ENCODE measurements at regions not wholly inside any gene's neighbourhood (a gene's known extent, or its start where the extent isn't known, plus 50 kb on each side); places are given as distances from the start of the nearest gene placed in this dataset.

GRCh38 chr4:180081072-180081471 is 2162.1 kb upstream of the TENM3 start:
- Histone ChIP-seq H3K23ac (ENCODE audit: low read length) (no peak overlapping the region), H3K36me3 (ENCODE audit: control insufficient read depth, insufficient read depth, low read length) (no peaks in the 10 kb centered on the region), H2AK5ac (ENCODE audit: low read length) (no peak overlapping the region), H3K56ac (ENCODE audit: low read length) (no peak overlapping the region), H3K18ac (ENCODE audit: low read length) (no peak overlapping the region), H4K5ac (ENCODE audit: low read length) (no peak overlapping the region), H3K4me1 (ENCODE audit: control insufficient read depth, low read depth, low read length) (peaks cover 2% of the 10 kb centered on the region), H3K79me1 (ENCODE audit: low read length) (no peaks in the 10 kb centered on the region), H2BK120ac (ENCODE audit: low read depth, low read length) (no peak overlapping the region), H3K27me3 (ENCODE audit: insufficient read depth, low read length, poor library complexity) (no peaks in the 10 kb centered on the region), H3K4me2 (ENCODE audit: low read length) (no peak overlapping the region), H2BK5ac (ENCODE audit: low read length) (no peak overlapping the region), H3K9ac (ENCODE audit: low read length) (no peak overlapping the region), H2BK15ac (replicated peaks; ENCODE audit: low read depth) (no peak overlapping the region), H3K27ac (ENCODE audit: low read depth, low read length) (no peak overlapping the region), H3K4me3 (ENCODE audit: low read length) (no peak overlapping the region), H4K8ac (ENCODE audit: low read depth, low read length) (no peak overlapping the region), H3K4ac (ENCODE audit: low read depth, low read length) (no peak overlapping the region), H3K79me2 (ENCODE audit: control insufficient read depth, insufficient read depth, low read length) (no peaks in the 10 kb centered on the region)
- DNase-seq, result peak; percentile 52
- 100% methylated on average over 1 of the region's 2 CpGs for WGBS (ENCODE audit: extremely low coverage, insufficient coverage, low lambda C conversion rate)

GRCh38 chr4:180084561-180084960 is 2158.6 kb upstream of the TENM3 start:
- H3K27ac ChIP-seq (ENCODE audit: low read depth, low read length), result no peak overlapping the region
- H3K36me3 ChIP-seq (ENCODE audit: control insufficient read depth, insufficient read depth, low read length), result no peaks in the 10 kb centered on the region
- H3K79me1 ChIP-seq (ENCODE audit: low read length), result no peaks in the 10 kb centered on the region
- H3K4me1 ChIP-seq (ENCODE audit: control insufficient read depth, low read depth, low read length), result no peaks in the 10 kb centered on the region
- H4K5ac ChIP-seq (ENCODE audit: low read length), result no peak overlapping the region
- WGBS (ENCODE audit: extremely low coverage, insufficient coverage, low lambda C conversion rate), result 100% methylated on average over 1 of the region's 4 CpGs
- H4K8ac ChIP-seq (ENCODE audit: low read depth, low read length), result no peak overlapping the region
- H3K18ac ChIP-seq (ENCODE audit: low read length), result no peak overlapping the region
- no peak overlapping the region for H2BK5ac ChIP-seq (ENCODE audit: low read length)
- no peaks in the 10 kb centered on the region for H3K79me2 ChIP-seq (ENCODE audit: control insufficient read depth, insufficient read depth, low read length)
- H3K4ac ChIP-seq (ENCODE audit: low read depth, low read length), result no peak overlapping the region
- no peak overlapping the region for H2AK5ac ChIP-seq (ENCODE audit: low read length)
- no peak overlapping the region for H3K9ac ChIP-seq (ENCODE audit: low read length)
- H3K27me3 ChIP-seq (ENCODE audit: insufficient read depth, low read length, poor library complexity), result no peaks in the 10 kb centered on the region
- no peak overlapping the region for H2BK120ac ChIP-seq (ENCODE audit: low read depth, low read length)
- no peak overlapping the region for H3K4me2 ChIP-seq (ENCODE audit: low read length)
- H3K23ac ChIP-seq (ENCODE audit: low read length), result no peak overlapping the region
- H3K4me3 ChIP-seq (ENCODE audit: low read length), result no peak overlapping the region
- no peak overlapping the region for H2BK15ac ChIP-seq (replicated peaks; ENCODE audit: low read depth)
- DNase-seq, result no peak
- H3K56ac ChIP-seq (ENCODE audit: low read length), result no peak overlapping the region

GRCh38 chr4:180086480-180087190 is 2156.6 kb upstream of the TENM3 start:
- Histone ChIP-seq H2BK120ac (ENCODE audit: low read depth, low read length) (no peak overlapping the region), H3K27ac (ENCODE audit: low read depth, low read length) (no peak overlapping the region), H2BK15ac (replicated peaks; ENCODE audit: low read depth) (no peak overlapping the region), H4K5ac (ENCODE audit: low read length) (no peak overlapping the region), H2BK5ac (ENCODE audit: low read length) (no peak overlapping the region), H2AK5ac (ENCODE audit: low read length) (no peak overlapping the region), H3K4me1 (ENCODE audit: control insufficient read depth, low read depth, low read length) (no peaks in the 10 kb centered on the region), H3K27me3 (ENCODE audit: insufficient read depth, low read length, poor library complexity) (no peaks in the 10 kb centered on the region), H3K79me1 (ENCODE audit: low read length) (no peaks in the 10 kb centered on the region), H3K9ac (ENCODE audit: low read length) (no peak overlapping the region), H4K8ac (ENCODE audit: low read depth, low read length) (no peak overlapping the region), H3K4me3 (ENCODE audit: low read length) (no peak overlapping the region), H3K79me2 (ENCODE audit: control insufficient read depth, insufficient read depth, low read length) (no peaks in the 10 kb centered on the region), H3K4me2 (ENCODE audit: low read length) (no peak overlapping the region), H3K56ac (ENCODE audit: low read length) (no peak overlapping the region), H3K4ac (ENCODE audit: low read depth, low read length) (no peak overlapping the region), H3K18ac (ENCODE audit: low read length) (no peak overlapping the region), H3K23ac (ENCODE audit: low read length) (no peak overlapping the region), H3K36me3 (ENCODE audit: control insufficient read depth, insufficient read depth, low read length) (no peaks in the 10 kb centered on the region)
- WGBS (ENCODE audit: extremely low coverage, insufficient coverage, low lambda C conversion rate), result no CpG with 5 or more reads among the region's 2 CpGs
- DNase-seq, result no peak

GRCh38 chr4:180098586-180098985 is 2144.6 kb upstream of the TENM3 start:
- no peak overlapping the region for H3K56ac ChIP-seq (ENCODE audit: low read length)
- H3K23ac ChIP-seq (ENCODE audit: low read length), result no peak overlapping the region
- no peak overlapping the region for H3K4me2 ChIP-seq (ENCODE audit: low read length)
- no peak overlapping the region for H3K9ac ChIP-seq (ENCODE audit: low read length)
- H2BK120ac ChIP-seq (ENCODE audit: low read depth, low read length), result no peak overlapping the region
- no peak overlapping the region for H2BK5ac ChIP-seq (ENCODE audit: low read length)
- no peak overlapping the region for H2AK5ac ChIP-seq (ENCODE audit: low read length)
- no peaks in the 10 kb centered on the region for H3K27me3 ChIP-seq (ENCODE audit: insufficient read depth, low read length, poor library complexity)
- H3K79me1 ChIP-seq (ENCODE audit: low read length), result no peaks in the 10 kb centered on the region
- no peak overlapping the region for H3K18ac ChIP-seq (ENCODE audit: low read length)
- H3K4ac ChIP-seq (ENCODE audit: low read depth, low read length), result no peak overlapping the region
- no peaks in the 10 kb centered on the region for H3K79me2 ChIP-seq (ENCODE audit: control insufficient read depth, insufficient read depth, low read length)
- H3K36me3 ChIP-seq (ENCODE audit: control insufficient read depth, insufficient read depth, low read length), result no peaks in the 10 kb centered on the region
- no peak overlapping the region for H3K27ac ChIP-seq (ENCODE audit: low read depth, low read length)
- no peaks in the 10 kb centered on the region for H3K4me1 ChIP-seq (ENCODE audit: control insufficient read depth, low read depth, low read length)
- no peak for DNase-seq
- no peak overlapping the region for H4K8ac ChIP-seq (ENCODE audit: low read depth, low read length)
- no peak overlapping the region for H3K4me3 ChIP-seq (ENCODE audit: low read length)
- H4K5ac ChIP-seq (ENCODE audit: low read length), result no peak overlapping the region
- no peak overlapping the region for H2BK15ac ChIP-seq (replicated peaks; ENCODE audit: low read depth)

- WGBS (ENCODE audit: extremely low coverage, insufficient coverage, low lambda C conversion rate), result no CpG with 5 or more reads among the region's 5 CpGs
- Histone ChIP-seq H2AK5ac (ENCODE audit: low read length) (no peak overlapping the region), H3K27ac (ENCODE audit: low read depth, low read length) (no peak overlapping the region), H3K23ac (ENCODE audit: low read length) (no peak overlapping the region), H3K36me3 (ENCODE audit: control insufficient read depth, insufficient read depth, low read length) (no peaks in the 10 kb centered on the region), H3K79me1 (ENCODE audit: low read length) (no peaks in the 10 kb centered on the region), H4K8ac (ENCODE audit: low read depth, low read length) (no peak overlapping the region), H3K79me2 (ENCODE audit: control insufficient read depth, insufficient read depth, low read length) (no peaks in the 10 kb centered on the region), H3K4ac (ENCODE audit: low read depth, low read length) (no peak overlapping the region), H2BK120ac (ENCODE audit: low read depth, low read length) (no peak overlapping the region), H3K4me2 (ENCODE audit: low read length) (no peak overlapping the region), H3K27me3 (ENCODE audit: insufficient read depth, low read length, poor library complexity) (no peaks in the 10 kb centered on the region), H4K5ac (ENCODE audit: low read length) (no peak overlapping the region), H3K4me3 (ENCODE audit: low read length) (no peak overlapping the region), H2BK5ac (ENCODE audit: low read length) (no peak overlapping the region), H3K9ac (ENCODE audit: low read length) (no peak overlapping the region), H3K18ac (ENCODE audit: low read length) (no peak overlapping the region), H2BK15ac (replicated peaks; ENCODE audit: low read depth) (no peak overlapping the region), H3K4me1 (ENCODE audit: control insufficient read depth, low read depth, low read length) (no peaks in the 10 kb centered on the region), H3K56ac (ENCODE audit: low read length) (no peak overlapping the region)
- DNase-seq, result no peak
Observed at GRCh38 chr4:180099957-180100356, 2143.2 kb upstream of the TENM3 start.

All from mesendoderm (in vitro differentiated cells).